Neuronal stem cell (in vitro differentiated cells): ENCODE measurements at regions not wholly inside any gene's neighbourhood (a gene's known extent, or its start where the extent isn't known, plus 50 kb on each side); places are given as distances from the start of the nearest gene placed in this dataset.
A peak's percentile ranks its signal among the peaks of the same experiment; 100 is the strongest.

Experiments used
- DNase-seq: peaks from one replicate; pipeline ENCODE4 v3.0.0-alpha.2; 2013; ENCODE audit warnings: low spot score
- H2AFZ ChIP-seq: one replicate; pipeline ENCODE4 v1.6.1; 2013; ENCODE audit warnings: mild to moderate bottlenecking, low read length, inconsistent platforms
- H2AK5ac ChIP-seq: 2 replicates; pipeline ENCODE4 v1.6.1; 2013; ENCODE audit warnings: low read depth, mild to moderate bottlenecking, inconsistent platforms, low read length, moderate library complexity, mixed read lengths
- H2BK120ac ChIP-seq: 2 replicates; pipeline ENCODE4 v1.6.1; 2013; ENCODE audit warnings: low read depth, mild to moderate bottlenecking, inconsistent platforms, low read length, moderate library complexity, mixed read lengths
- H2BK12ac ChIP-seq: one replicate; pipeline ENCODE4 v1.6.1; 2013; ENCODE audit warnings: low read length, inconsistent platforms
- H2BK15ac ChIP-seq: 2 replicates; pipeline ENCODE4 v1.6.1; 2013; ENCODE audit warnings: mild to moderate bottlenecking, low read length, inconsistent platforms, mixed read lengths
- H2BK5ac ChIP-seq: one replicate; pipeline ENCODE4 v1.6.1; 2013; ENCODE audit warnings: inconsistent platforms, mild to moderate bottlenecking, low read length, moderate library complexity
- H3K14ac ChIP-seq: one replicate; pipeline ENCODE4 v1.6.1; 2013; ENCODE audit warnings: low read length, inconsistent platforms
- H3K18ac ChIP-seq: 2 replicates; pipeline ENCODE4 v1.6.1; 2013; ENCODE audit warnings: low read length, inconsistent platforms
- H3K23ac ChIP-seq: 2 replicates; pipeline ENCODE4 v1.6.1; 2013; ENCODE audit warnings: low read depth, mild to moderate bottlenecking, mixed read lengths, low read length, inconsistent platforms; ENCODE audit not compliant: poor library complexity
- H3K27ac ChIP-seq: replicated peaks from 3 replicates; pipeline ENCODE4 v1.5.1; 2013; ENCODE audit warnings: low read length, inconsistent platforms
- H3K27me3 ChIP-seq, 3 experiments: 2 replicates each; pipeline ENCODE4 v1.6.1; 2013; ENCODE audit warnings: low read length in 3 of 3, mild to moderate bottlenecking in 2 of 3, inconsistent platforms in 1 of 3, low read depth in 1 of 3, mixed read lengths in 1 of 3, moderate library complexity in 1 of 3; ENCODE audit not compliant: control insufficient read depth in 3 of 3, insufficient read depth in 3 of 3
- H3K36me3 ChIP-seq, 2 donors: replicated peaks in 1 of 2; 2 replicates each; pipeline ENCODE4 v1.6.1; 2013; ENCODE audit warnings: low read length in 2 of 2; ENCODE audit not compliant: control insufficient read depth in 2 of 2, insufficient read depth in 2 of 2
- H3K4ac ChIP-seq: 2 replicates; pipeline ENCODE4 v1.6.1; 2013; ENCODE audit warnings: inconsistent platforms, mild to moderate bottlenecking, low read length, moderate library complexity
- H3K4me1 ChIP-seq, 2 donors: 1 replicate in 1 of 2; 2 replicates in 1 of 2; pipeline ENCODE4 v1.6.1; 2013; ENCODE audit warnings: low read length in 2 of 2, low read depth in 1 of 2; ENCODE audit not compliant: control insufficient read depth in 2 of 2, insufficient read depth in 1 of 2
- H3K4me2 ChIP-seq: one replicate; pipeline ENCODE4 v1.6.1; 2013; ENCODE audit warnings: mild to moderate bottlenecking, low read length, inconsistent platforms; ENCODE audit not compliant: insufficient read depth, poor library complexity, severe bottlenecking
- H3K4me3 ChIP-seq, 2 donors: 2 replicates each; pipeline ENCODE4 v1.5.1; 2013; ENCODE audit warnings: low read length in 2 of 2, mild to moderate bottlenecking in 2 of 2, inconsistent platforms in 1 of 2, moderate library complexity in 1 of 2
- H3K79me1 ChIP-seq: one replicate; pipeline ENCODE4 v1.6.1; 2013; ENCODE audit warnings: low read depth, mild to moderate bottlenecking, inconsistent platforms, low read length, moderate library complexity
- H3K9ac ChIP-seq: one replicate; pipeline ENCODE4 v1.6.1; 2013; ENCODE audit warnings: mild to moderate bottlenecking, low read depth, low read length, inconsistent platforms; ENCODE audit not compliant: poor library complexity
- H3K9me3 ChIP-seq, 2 donors: replicated peaks in 1 of 2; 2 replicates each; pipeline versions ENCODE3 to v1.6.1; 2013; ENCODE audit warnings: low read length in 2 of 2, mild to moderate bottlenecking in 2 of 2, inconsistent platforms in 1 of 2, low read depth in 1 of 2, mixed read lengths in 1 of 2, moderate library complexity in 1 of 2; ENCODE audit not compliant: control insufficient read depth in 2 of 2, insufficient read depth in 1 of 2
- H4K8ac ChIP-seq: one replicate; pipeline ENCODE4 v1.6.1; 2013; ENCODE audit warnings: low read depth, mild to moderate bottlenecking, inconsistent platforms, low read length, moderate library complexity
- H4K91ac ChIP-seq: one replicate; pipeline ENCODE4 v1.6.1; 2013; ENCODE audit warnings: low read length, low read depth, mild to moderate bottlenecking, inconsistent platforms; ENCODE audit not compliant: poor library complexity
- WGBS, 2 donors: extraction: QIAGEN DNeasy Blood & Tissue Kit; methylation state at CpG; one replicate each; pipeline ENCODE4 v1.1.7; 2013; ENCODE audit warnings: missing lambda C conversion rate in 2 of 2, mixed read lengths in 1 of 2; ENCODE audit not compliant: insufficient read length in 2 of 2, insufficient replicate concordance in 1 of 2; ENCODE audit errors: extremely low coverage in 2 of 2; 5-methylcytosine and 5-hydroxymethylcytosine counted together

GRCh38 chr16:73198481-73198880 is 150.6 kb upstream of the ZFHX3 start:
- Histone ChIP-seq H2BK5ac (no peak overlapping the region), H2BK15ac (no peak overlapping the region), H4K8ac (no peak overlapping the region), H3K79me1 (no peaks in the 10 kb centered on the region), H3K23ac (no peak overlapping the region), H3K18ac (no peak overlapping the region), H3K14ac (no peak overlapping the region), H3K4ac (no peak overlapping the region), H3K27me3 (no peaks in the 10 kb centered on the region), H3K4me1 (no peaks in the 10 kb centered on the region), H3K27ac (no peak overlapping the region), H3K9me3 (peaks cover 0 to 4% of the 10 kb centered on the region in 2 donors), H3K4me2 (no peak overlapping the region), H2AFZ (no peak overlapping the region), H4K91ac (no peak overlapping the region), H3K4me3 (no peak overlapping the region), H3K9ac (no peak overlapping the region), H2AK5ac (no peak overlapping the region), H3K36me3 (no peaks in the 10 kb centered on the region), H2BK120ac (no peak overlapping the region), H2BK12ac (no peak overlapping the region)
- WGBS, 2 donors, result no CpG with 5 or more reads among the region's 5 CpGs
- no peak for DNase-seq

- H3K23ac ChIP-seq, result no peak overlapping the region
- H3K4me3 ChIP-seq, result no peak overlapping the region
- no peak overlapping the region for H3K18ac ChIP-seq
- no peaks in the 10 kb centered on the region for H3K79me1 ChIP-seq
- H3K27me3 ChIP-seq, result no peaks in the 10 kb centered on the region
- no peak overlapping the region for H2BK12ac ChIP-seq
- no peaks in the 10 kb centered on the region for H3K9me3 ChIP-seq
- H3K36me3 ChIP-seq, result no peaks in the 10 kb centered on the region
- no peak overlapping the region for H2AFZ ChIP-seq
- H3K14ac ChIP-seq, result no peak overlapping the region
- H4K91ac ChIP-seq, result no peak overlapping the region
- no peak overlapping the region for H3K9ac ChIP-seq
- H2BK15ac ChIP-seq, result no peak overlapping the region
- no peak overlapping the region for H2AK5ac ChIP-seq
- H2BK5ac ChIP-seq, result no peak overlapping the region
- no peak overlapping the region for H3K27ac ChIP-seq
- no CpG with 5 or more reads among the region's 3 CpGs for WGBS, 2 donors
- no peak overlapping the region for H2BK120ac ChIP-seq
- H3K4me2 ChIP-seq, result no peak overlapping the region
- no peak for DNase-seq
- H3K4ac ChIP-seq, result no peak overlapping the region
- no peaks in the 10 kb centered on the region for H3K4me1 ChIP-seq
- no peak overlapping the region for H4K8ac ChIP-seq
These were observed 149.7 kb upstream of the ZFHX3 start for GRCh38 chr16:73197598-73197997.

GRCh38 chr16:73196670-73197069 is 148.7 kb upstream of the ZFHX3 start:
- Histone ChIP-seq H3K27ac (no peak overlapping the region), H4K91ac (no peak overlapping the region), H3K4me3 (no peak overlapping the region), H3K4me2 (no peak overlapping the region), H3K14ac (no peak overlapping the region), H2BK120ac (no peak overlapping the region), H3K4me1 (peaks cover 0 to 4% of the 10 kb centered on the region in 2 donors), H3K4ac (no peak overlapping the region), H2BK5ac (no peak overlapping the region), H2BK12ac (no peak overlapping the region), H3K9me3 (no peaks in the 10 kb centered on the region), H2BK15ac (no peak overlapping the region), H3K18ac (no peak overlapping the region), H3K36me3 (no peaks in the 10 kb centered on the region), H2AFZ (no peak overlapping the region), H3K79me1 (no peaks in the 10 kb centered on the region), H2AK5ac (no peak overlapping the region), H3K23ac (no peak overlapping the region), H4K8ac (no peak overlapping the region), H3K9ac (no peak overlapping the region), H3K27me3 (no peaks in the 10 kb centered on the region)
- WGBS, 2 donors, result no CpG with 5 or more reads among the region's 4 CpGs
- peak; percentile 51 for DNase-seq

- H4K91ac ChIP-seq, result no peak overlapping the region
- H3K27me3 ChIP-seq, result no peaks in the 10 kb centered on the region
- no peaks in the 10 kb centered on the region for H3K79me1 ChIP-seq
- H4K8ac ChIP-seq, result no peak overlapping the region
- no peak overlapping the region for H3K27ac ChIP-seq
- H3K4me3 ChIP-seq, result no peak overlapping the region
- H3K23ac ChIP-seq, result no peak overlapping the region
- no peak overlapping the region for H2AK5ac ChIP-seq
- no CpG with 5 or more reads among the region's 1 CpG for WGBS, 2 donors
- H3K18ac ChIP-seq, result peak overlapping the region; percentile 36
- no peak overlapping the region for H2BK12ac ChIP-seq
- H3K4me1 ChIP-seq, result peaks cover 3 to 5% of the 10 kb centered on the region in 2 donors
- no peaks in the 10 kb centered on the region for H3K36me3 ChIP-seq
- DNase-seq, result no peak
- no peak overlapping the region for H3K9ac ChIP-seq
- no peak overlapping the region for H2BK5ac ChIP-seq
- H2AFZ ChIP-seq, result no peak overlapping the region
- H3K4ac ChIP-seq, result no peak overlapping the region
- no peak overlapping the region for H2BK120ac ChIP-seq
- H3K14ac ChIP-seq, result no peak overlapping the region
- H3K4me2 ChIP-seq, result no peak overlapping the region
- no peak overlapping the region for H2BK15ac ChIP-seq
- no peaks in the 10 kb centered on the region for H3K9me3 ChIP-seq
These were observed 145.5 kb upstream of the ZFHX3 start for GRCh38 chr16:73193464-73193863.
